ENCODE measurements at regions not wholly inside any gene's neighbourhood (a gene's known extent, or its start where the extent isn't known, plus 50 kb on each side); places are given as distances from the start of the nearest gene placed in this dataset.

DNA sequence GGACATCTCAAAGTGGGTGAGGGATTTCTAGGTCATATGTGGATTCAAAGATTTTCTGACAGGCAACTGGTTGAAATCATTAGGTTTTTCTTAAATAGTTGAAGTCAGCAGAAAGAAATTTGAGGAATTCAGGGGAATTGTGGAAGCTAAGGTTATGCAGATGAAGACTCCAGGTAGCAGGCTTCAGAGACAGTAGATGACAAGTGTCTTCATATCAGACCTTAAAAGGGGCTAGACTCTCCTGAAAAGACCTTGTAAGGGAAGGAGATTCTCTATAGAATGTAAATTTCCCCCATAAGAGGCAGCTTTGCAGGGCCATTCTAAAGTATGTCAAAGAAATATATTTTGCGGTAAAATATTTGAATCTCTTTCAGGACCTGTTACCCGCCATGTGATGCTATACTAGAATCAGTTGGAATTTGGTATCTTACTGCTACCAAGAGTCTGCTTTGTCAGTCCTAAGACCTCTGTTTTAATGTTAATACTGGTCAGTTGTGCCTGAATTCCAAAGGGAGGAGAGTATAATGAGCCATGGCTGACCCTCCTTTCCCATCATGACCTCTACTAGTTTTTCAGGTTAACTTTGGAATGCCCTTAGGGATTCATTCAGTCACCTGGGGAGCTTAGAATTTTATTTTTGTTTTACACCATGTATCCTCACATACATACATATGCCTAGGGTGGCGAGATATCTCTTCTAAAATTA, 1115.5 kb upstream of the SLC10A2 start:
- DNase-seq (ENCODE audit: low read depth), result no peak

DNA sequence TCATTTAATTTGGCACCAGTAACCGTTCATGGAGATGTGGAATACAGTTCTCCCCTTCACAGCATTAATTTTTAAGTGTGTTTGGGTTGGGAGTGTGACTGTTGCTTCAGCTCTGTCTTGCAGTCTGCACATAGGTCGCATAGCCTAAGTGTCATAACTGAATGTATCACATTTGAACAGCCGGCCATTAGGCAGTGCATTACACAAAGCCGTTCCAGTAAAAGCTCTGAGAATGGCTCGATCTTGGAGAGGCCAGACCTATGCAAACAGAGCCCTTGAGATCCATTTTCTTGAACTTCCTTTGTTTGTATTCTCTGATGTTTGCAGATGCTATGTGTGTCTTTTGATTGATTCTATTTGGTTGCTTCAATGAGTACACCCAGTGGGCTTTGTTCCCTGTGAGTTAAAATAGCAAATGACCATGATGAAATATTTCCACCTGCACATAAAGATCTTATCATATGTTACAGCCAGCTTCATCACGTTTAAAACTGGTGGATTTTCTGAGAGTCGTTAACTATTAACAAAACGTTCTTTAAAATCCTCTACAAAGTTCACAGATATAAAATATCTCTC, 1104.9 kb upstream of the SLC10A2 start:
- DNase-seq (ENCODE audit: low read depth), result no peak

DNA sequence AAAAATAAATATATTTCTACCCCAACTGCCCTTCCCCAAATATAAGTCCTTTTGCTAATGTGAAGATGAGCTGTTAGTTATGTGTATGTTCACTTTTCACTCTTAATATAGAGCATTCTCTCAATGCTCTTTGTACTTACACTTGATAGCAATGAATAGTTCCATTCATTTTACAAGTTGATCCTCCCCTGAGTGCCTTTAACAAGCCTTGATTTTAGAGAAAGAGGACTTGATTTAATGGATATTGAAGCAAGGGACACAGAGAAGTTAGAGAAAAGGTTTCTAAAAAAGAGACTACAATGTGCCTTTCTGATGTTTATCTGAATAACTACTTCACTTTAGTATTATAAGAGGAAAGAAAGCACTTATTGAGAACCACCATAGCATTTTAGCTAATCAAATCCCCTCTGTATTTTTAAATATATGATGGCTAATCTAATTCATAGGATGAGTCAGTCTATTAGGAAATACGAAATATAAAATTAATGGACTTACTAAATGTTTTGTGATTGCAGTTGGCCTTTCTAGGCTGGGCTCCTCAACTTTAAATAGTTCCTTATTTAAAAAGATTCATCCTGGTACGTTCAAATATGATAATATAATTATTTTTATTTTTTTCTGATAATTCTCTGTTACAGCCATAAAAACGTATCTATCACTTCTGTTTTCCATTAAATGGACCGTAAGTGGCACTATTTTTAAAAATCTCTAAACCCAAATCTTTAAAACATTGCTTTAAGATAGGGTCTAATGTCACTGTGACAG, 1097.8 kb upstream of the SLC10A2 start:
- DNase-seq (ENCODE audit: low read depth), result no peak

DNA sequence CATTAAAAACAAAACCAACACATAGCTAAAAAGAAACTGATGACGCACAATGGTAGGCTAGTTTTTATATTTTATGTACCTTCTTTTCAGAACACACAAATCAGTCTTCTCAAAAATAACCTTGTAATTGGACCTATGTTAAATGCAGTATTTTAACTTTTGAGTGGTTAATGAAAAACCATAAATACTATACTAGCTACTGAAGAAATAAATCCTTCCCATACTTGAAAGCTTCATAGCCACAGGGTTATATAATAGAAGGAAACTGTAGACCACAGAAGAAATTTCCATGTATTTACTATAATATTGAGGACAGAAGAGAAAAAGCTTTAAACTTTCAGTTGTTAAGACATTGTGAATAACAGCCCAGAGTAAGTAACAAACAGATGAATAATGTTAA, 1094.3 kb upstream of the SLC10A2 start:
- no peak for DNase-seq (ENCODE audit: low read depth)

DNA sequence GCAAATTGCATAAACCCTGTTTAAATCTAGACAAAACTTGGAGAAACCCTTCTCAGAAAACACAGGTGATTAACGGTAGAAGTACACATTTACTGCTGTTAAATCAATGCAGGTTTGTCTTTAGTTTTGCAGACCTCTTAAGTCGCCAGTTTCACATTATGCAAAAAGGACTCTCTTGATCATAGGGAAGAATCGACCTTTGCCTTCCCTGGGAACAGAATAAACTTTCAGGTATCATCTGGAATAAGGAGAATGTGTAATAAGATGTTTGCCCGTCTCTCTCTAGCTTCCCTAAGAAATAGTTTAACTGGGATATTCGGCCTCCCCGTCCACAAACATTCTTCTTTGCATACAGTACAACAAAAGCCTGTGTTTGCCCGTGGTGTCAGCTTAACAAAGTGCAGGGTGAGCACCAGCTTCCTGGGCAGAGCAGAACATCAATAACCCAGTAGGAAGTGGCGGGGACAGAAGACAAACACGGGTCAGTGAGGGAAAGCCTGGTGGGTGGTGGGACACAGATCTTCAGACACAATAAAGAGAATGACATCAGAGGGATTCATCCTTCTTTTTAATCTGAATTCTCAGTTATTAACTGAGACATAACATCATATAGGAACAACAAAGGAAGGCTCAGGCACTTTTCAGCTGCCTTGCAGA, 1077.7 kb upstream of the SLC10A2 start:
- DNase-seq (ENCODE audit: low read depth), result no peak

DNA sequence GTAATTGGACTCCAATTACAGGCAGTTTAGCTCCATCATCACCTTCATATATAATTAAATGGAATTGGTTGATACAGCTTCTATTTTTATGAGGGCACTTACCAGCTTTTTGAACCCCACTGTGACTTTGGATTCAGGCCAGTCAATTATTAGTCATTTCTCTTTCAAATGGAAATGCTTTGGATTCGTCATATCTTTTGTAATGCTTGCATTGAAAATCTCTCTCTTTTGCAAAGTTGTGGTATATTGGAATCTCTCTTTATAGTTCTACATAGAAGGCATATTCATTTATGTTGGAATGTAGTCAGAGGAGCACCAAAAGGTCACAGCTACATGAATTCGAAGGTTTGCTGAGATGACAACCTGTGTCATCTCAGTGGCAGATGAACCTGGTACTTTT, 1074.3 kb upstream of the SLC10A2 start:
- no peak for DNase-seq (ENCODE audit: low read depth)

DNA sequence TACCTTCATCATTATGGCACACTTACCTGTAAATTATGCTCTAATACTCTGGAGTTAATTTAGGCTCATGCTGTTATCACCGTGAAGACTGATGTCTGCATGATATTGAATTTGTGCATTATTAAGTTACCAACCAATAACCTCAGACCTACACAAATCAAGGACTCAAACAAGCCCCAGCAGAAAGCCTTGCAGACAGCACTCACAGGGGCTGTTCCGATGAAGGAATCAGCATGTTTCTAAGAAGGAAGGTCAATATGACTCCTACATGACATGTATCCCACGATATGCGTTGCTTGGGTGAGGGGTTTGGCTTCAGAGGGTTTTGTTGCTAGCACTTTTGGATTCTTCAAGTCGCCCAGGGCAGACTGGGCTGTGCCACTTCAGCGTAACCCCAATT, 1071.2 kb upstream of the SLC10A2 start:
- DNase-seq (ENCODE audit: low read depth), result no peak

DNA sequence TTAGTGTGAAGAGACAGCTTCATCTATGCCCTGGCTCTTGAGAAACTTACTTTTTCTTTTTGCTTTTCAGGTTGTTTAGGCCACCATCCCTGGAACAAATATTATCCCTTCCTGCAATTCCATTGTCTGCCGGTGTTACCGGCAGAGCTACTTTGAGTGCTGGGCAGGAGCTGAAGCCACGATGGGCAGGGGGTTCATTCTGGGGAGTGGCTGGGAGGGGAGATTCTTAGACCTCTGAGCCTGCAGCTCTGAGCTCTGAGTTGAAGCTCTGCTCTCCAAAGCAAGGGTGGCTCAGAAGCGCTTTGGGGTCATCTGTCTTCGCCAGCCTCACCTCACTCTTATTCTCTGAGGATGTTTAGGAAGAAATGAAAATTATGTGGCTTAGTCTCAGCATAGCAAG, 1066.6 kb upstream of the SLC10A2 start:
- DNase-seq (ENCODE audit: low read depth), result no peak

DNA sequence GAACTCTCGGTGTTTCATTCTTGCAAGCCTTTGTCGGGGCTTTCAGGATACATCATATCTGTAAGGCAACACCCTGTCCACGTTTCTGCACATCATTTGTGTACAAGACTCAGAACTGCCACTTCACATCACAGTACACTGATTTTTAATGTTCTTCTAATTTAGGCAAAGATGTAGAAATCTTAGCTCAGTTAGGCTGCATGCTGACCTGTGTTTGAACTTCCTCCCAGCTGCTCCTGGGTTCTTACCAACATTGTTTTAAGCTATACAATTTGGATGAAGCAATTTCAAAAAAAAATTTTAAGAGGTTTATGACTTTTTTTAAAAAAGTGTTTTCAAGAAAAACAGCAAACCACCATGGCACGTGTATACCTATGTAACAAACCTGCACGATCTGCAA, 1047.9 kb upstream of the SLC10A2 start:
- no peak for DNase-seq (ENCODE audit: low read depth)

DNA sequence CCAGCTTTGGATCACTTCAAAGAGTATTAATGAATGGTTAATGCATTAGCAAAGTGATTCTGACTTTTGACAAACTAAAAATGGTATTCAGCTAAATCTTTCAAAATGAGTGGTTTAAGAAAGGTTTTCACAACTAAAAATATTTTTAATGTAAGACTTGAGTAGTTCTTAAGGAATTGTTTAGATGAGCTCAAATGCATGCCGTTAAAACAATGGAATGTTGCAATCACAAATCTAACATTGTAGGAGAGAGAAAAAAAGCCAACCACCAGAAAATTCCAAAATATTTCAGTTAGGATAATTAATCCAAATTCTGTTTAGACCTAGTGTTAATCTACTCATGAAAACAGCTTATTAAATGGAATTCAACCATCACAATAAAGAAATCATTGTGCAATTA, 1044.8 kb upstream of the SLC10A2 start:
- no peak for DNase-seq (ENCODE audit: low read depth)

DNA sequence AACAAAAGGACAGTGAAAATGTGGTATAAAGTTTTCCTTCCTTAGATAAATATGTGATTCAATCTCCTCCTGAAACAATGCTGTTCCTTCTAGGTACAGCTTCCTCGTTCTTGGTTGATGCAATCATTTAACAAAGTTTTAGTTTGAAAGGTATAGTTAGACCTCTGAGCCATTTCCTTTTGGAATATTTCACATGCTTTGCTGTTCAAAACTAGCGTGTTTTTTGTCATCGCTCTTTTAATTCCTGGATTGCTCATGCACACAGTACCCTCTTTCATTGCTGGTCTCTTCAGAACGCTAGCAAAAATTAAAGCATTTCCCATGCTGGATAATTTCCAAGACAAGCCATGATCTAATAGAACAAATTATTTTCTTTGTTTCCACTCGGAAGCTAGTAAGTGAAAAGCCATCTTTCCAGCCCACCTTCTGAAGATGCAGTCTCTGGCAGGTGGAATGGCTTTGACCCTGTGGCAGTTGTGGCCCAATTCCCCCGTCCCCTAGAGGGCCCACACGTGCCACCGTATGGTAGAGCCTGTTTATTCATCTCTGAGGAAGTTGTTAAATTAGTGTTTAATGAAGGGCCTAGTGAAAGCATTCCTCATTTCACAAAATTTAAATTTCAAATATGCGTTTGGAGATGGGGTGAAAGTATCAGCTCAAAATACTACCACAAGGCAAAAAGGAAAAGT, 1040.6 kb upstream of the SLC10A2 start:
- DNase-seq (ENCODE audit: low read depth), result no peak

DNA sequence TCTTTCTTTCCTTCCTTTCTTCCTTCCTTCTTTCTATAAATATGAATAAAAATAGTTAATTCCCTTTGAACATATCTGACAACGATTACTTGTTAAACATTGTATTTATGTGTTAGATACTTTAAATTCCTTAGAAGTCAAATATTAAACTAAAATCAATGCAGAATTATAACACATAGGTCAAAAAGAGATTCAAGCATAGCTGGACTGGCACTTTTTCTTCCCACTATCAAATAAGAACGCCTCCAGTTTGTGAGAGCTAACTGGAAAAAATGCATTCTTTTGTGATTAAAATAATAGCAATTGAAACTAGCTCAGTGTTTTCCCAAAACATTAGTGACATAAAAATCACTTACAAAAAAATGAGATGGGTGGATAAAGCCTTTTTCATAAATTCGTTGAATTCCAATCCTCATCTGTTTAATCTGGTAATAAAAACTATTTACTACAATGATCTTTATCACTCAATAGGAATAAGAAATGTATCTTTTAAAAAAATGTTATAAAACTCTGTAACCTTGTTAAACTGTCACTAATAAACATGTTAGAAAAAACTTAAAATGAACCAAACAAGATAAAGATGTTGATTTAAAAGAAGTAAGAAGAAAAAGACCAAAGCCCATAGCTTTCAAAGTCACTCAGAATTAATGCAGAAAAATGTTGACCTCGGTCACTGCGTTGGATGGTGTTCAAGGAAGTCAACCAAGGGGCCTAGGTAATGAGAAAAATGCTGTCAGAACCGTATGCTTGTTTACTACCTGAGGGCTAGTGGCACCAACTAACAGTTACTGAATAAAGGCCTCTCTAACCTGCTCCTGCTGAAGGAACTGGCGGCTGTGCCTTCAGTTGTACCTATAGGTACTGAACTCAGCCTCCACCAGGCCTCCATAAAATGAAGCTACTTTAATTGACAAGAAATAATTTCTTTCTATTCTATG, 1039.5 kb upstream of the SLC10A2 start:
- DNase-seq (ENCODE audit: low read depth), result no peak

DNA sequence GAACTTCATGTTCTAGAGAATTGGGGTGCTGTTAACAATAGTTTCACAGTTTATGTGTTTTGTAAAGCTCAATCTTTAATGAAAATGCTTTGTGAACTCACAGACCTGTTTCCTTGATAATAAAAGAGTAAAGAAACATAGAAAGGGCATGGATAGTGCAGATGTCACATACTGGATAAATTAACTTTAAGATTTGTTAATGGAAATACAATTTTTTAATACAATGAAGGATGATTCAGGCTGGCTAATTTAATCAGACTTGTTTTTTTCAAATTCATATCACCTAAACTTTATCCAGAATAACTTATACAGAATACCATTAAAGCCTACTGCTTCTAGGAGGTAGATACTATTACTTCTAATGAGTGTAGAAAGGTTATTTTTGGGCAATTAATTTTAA, 1033.5 kb upstream of the SLC10A2 start:
- DNase-seq (ENCODE audit: low read depth), result no peak

DNA sequence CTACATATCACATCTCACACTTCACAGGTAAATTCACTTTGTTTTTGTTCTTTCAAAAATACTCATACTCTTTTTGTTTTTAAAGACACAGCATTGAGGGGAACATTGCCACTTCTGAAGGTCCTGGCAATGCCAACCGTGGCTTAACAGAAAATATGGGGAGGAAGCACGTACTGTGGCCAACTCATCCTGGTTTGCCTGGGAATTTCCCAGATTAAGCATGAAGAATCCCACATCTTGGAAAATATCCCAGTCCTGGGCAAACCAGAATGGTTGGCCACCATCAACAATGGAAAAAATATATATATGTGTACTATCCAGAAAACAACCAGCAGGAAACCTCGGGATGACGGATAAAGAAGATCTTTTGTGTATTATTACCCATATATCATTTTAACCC, 1032.2 kb upstream of the SLC10A2 start:
- no peak for DNase-seq (ENCODE audit: low read depth)

DNA sequence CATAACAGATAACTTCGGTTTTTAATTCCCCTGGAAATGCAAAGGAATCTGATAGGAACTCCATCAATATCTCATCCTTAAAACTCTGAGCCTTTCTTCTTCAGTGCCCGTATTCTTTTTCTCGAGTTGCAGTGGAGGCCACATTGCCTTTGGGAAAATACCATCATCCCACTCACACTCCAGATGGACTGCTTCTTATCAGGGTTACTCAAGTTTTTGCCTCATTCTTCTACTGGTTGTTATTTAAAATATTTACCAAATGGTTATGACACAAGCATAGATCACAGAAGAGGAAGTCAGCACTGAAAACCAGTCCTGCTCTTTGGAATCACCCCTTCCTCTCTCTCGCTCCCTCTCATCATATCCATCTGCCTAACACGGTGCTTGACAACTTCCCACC, 1020.5 kb upstream of the SLC10A2 start:
- DNase-seq (ENCODE audit: low read depth), result no peak

DNA sequence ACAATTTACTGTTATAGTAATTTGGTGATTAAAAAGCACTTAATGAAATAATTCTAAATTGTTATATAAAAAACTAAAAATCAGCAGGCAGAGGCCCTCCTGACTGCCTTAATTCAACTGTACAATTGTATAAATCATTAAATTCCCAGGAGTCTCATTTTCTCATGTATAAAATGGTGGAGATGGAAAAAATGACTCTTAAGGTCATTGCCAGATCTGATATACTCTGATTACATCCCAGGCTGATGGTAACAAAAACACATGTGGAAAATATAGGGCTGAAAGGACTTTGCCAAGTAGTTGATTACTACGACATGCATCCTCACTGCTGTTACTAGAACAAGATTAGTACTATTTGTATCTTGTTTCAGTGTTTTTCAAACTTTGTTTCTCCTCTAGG, 1020.0 kb upstream of the SLC10A2 start:
- DNase-seq (ENCODE audit: low read depth), result no peak

DNA sequence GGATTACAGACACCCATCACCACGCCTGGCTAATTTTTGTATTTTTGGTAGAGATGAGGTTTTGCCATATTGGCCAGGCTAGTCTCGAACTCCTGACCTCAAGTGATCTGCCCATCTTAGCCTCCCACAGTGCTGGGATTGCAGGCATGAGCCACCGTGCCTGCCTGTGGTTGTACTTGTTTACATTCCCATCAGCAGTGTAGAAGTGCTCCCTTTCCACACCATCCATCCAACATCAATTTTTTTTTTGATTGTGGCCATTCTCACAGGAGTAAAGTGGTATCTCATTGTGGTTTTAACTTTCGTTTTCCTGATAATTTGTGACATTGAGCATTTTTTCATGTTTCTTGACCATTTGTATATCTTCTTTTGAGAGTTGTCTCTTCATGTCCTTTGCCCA, 1019.4 kb upstream of the SLC10A2 start:
- no peak for DNase-seq (ENCODE audit: low read depth)

DNA sequence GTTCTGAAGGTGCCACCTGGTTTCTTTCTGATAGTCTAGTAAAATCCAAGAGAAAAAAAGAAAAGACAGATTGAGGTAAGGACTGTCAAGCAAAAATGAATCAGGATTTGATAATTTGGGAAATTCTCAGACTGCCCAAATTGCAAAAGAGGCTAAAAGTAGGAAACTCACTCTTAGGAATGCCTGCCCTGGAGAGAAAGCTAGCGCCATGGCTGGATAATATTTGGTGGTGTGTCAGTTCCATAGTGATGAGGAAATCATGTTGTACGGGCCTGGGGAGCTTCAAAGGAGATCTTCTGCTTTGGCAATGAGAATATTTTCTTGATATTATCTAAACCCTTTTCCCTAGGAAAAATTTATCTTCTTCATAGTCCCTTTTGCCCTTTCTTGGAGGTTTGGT, 1008.1 kb upstream of the SLC10A2 start:
- no peak for DNase-seq (ENCODE audit: low read depth)

DNA sequence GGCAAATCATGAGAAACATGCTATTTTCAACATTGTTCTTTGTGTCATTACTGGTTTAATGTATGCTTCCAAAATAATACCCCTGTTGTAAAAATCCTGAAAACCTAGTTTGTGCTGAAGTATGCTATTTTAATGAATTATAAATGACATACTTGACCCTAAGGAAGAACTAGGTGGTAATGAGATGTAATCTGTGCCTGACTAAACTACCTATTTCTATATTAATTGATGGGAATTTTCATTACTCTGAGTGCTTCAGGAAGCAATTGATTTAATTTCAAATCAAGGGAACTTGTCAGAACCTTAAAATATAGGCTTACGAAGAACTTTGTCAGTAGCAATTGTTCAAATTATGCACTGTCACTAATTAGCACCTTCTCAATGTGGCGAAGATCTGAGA, 1005.6 kb upstream of the SLC10A2 start:
- no peak for DNase-seq (ENCODE audit: low read depth)

DNA sequence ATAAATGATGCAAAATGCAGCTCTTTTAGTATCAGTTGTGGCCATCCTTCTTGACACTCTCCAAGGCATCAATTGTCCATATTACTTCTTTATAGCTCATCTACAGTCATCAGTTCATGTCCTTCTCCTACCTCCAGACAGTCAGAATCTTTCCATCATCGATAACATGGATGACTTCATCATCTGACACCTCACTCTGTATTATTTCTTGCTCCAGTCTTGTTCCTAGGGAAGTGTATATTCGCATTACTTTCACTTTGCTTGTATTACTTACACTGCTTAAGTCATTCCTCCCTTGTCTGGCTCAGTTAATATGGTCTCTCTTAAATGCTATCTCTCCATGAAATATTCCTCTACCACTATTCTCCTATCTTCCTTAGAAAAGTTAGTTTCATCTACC, 999.1 kb upstream of the SLC10A2 start:
- DNase-seq (ENCODE audit: low read depth), result no peak

DNA sequence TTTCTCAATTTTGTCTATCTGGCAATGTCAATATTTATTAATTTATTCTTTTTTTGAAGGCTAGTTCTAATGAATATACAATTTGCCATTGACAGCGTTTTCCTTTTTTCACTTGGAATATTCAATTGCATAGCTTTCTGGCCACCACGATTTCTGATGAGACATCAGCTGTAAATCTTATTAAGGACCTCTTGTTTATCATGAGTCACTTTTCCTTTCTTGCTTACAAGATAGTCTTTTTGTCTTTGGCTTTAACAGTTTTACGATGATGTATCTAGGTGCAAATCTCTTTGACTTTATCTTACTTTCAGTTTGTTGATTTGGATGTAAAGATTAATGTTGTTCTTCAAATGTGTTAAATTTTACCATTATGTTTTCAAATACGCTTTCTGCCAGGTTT, 991.6 kb upstream of the SLC10A2 start:
- DNase-seq (ENCODE audit: low read depth), result no peak

All from stimulated activated CD8-positive, alpha-beta memory T cell treated with anti-CD3 and anti-CD28 coated beads, Interleukin-12 subunit alpha, Interleukin-12 subunit beta, amount 100 ng/mL, for 4 hours (primary cell).